Progenitor cell of endocrine pancreas (in vitro differentiated cells): ENCODE measurements at regions not wholly inside any gene's neighbourhood (a gene's known extent, or its start where the extent isn't known, plus 50 kb on each side); places are given as distances from the start of the nearest gene placed in this dataset.
"Not testable (repeated sequence)": the region's sequence is repeated elsewhere in the genome, so short reads cannot be mapped to it uniquely, and the experiment has no call there.

ENCODE experiments used
- DNase-seq: peaks from one replicate; pipeline ENCODE4 v3.0.0; 2021; ENCODE audit warnings: low spot score; ENCODE audit not compliant: unreplicated experiment
- H3K27ac Mint-ChIP-seq: 2 replicates; pipeline ENCODE4 v1.8.0; 2021; ENCODE audit warnings: mild to moderate bottlenecking, moderate library complexity, mixed read lengths
- H3K27me3 Mint-ChIP-seq: 2 replicates; pipeline ENCODE4 v1.8.0; 2021; ENCODE audit warnings: mixed read lengths
- H3K36me3 Mint-ChIP-seq: 2 replicates; pipeline ENCODE4 v1.8.0; 2022; ENCODE audit warnings: mixed read lengths; ENCODE audit not compliant: insufficient read depth
- H3K4me1 Mint-ChIP-seq: 2 replicates; pipeline ENCODE4 v1.8.0; 2021; ENCODE audit warnings: low read depth, mixed read lengths
- H3K4me3 Mint-ChIP-seq: 2 replicates; pipeline ENCODE4 v1.8.0; 2021; ENCODE audit warnings: low read depth, mild to moderate bottlenecking, moderate library complexity, mixed read lengths
- H3K9me3 Mint-ChIP-seq: 2 replicates; pipeline ENCODE4 v1.8.0; 2021; ENCODE audit warnings: low read depth, mixed read lengths
- TF ChIP-seq, protein P1 (sequence below): fragments of 200-600 bp; sonication (generic); IDR thresholded peaks from one replicate; pipeline ENCODE4 v1.5.0; 2021; ENCODE audit warnings: antibody characterized with exemption, mild to moderate bottlenecking; ENCODE audit not compliant: unreplicated experiment

DNA sequence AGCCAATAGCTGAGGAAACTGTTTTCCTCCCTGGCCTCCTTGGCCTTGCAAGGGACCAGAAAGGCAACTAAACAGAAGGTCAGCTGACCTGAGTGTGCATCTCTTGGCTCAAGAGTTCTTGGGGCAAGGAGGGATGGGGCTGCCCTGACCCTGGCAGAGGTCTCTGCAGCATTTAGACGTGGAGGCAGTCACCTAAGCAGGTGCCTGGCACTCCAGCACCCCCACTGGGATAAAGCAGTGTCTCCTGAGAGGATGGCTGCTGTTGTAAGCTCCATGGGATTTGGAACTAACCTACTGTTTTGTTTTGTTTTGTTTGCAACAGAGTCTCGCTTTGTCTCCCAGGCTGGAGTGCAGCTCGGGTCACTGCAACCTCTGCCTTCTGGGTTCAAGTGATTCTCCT is 185.2 kb downstream of the TBC1D2B start:
- H3K36me3 Mint-ChIP-seq = no peaks in the 10 kb centered on the region
- no peaks in the 10 kb centered on the region for H3K9me3 Mint-ChIP-seq
- H3K27ac Mint-ChIP-seq = no peak overlapping the region
- peaks cover 11% of the 10 kb centered on the region for H3K27me3 Mint-ChIP-seq
- DNase-seq = no peak
- no peaks in the 10 kb centered on the region for H3K4me1 Mint-ChIP-seq
- TF ChIP-seq, protein P1, sequence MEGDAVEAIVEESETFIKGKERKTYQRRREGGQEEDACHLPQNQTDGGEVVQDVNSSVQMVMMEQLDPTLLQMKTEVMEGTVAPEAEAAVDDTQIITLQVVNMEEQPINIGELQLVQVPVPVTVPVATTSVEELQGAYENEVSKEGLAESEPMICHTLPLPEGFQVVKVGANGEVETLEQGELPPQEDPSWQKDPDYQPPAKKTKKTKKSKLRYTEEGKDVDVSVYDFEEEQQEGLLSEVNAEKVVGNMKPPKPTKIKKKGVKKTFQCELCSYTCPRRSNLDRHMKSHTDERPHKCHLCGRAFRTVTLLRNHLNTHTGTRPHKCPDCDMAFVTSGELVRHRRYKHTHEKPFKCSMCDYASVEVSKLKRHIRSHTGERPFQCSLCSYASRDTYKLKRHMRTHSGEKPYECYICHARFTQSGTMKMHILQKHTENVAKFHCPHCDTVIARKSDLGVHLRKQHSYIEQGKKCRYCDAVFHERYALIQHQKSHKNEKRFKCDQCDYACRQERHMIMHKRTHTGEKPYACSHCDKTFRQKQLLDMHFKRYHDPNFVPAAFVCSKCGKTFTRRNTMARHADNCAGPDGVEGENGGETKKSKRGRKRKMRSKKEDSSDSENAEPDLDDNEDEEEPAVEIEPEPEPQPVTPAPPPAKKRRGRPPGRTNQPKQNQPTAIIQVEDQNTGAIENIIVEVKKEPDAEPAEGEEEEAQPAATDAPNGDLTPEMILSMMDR = no peak
- H3K4me3 Mint-ChIP-seq = no peak overlapping the region

DNA sequence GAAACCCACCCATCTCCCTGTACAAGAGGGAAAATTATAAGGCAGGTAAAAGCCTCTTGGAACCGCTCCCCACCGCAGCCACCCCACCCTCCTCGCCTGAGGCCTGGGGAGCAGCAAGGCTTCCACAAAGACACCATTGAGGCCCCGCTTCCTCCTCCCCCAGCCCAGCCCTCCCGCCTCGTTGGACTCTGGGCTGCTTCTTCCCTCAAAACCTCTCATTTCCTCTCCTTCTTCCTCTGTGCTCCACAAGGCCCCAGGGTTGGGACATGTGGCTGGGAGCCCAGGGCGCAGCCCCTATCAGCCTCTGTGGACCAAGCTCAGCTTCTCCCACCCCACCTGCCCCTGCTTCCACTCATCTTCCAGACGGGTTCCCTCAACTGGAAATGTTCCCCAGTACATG is 185.6 kb downstream of the TBC1D2B start:
- not testable (repeated sequence) for H3K9me3 Mint-ChIP-seq, H3K36me3 Mint-ChIP-seq, H3K4me3 Mint-ChIP-seq, H3K27ac Mint-ChIP-seq, DNase-seq, H3K4me1 Mint-ChIP-seq
- peaks cover 11% of the 10 kb centered on the region for H3K27me3 Mint-ChIP-seq

DNA sequence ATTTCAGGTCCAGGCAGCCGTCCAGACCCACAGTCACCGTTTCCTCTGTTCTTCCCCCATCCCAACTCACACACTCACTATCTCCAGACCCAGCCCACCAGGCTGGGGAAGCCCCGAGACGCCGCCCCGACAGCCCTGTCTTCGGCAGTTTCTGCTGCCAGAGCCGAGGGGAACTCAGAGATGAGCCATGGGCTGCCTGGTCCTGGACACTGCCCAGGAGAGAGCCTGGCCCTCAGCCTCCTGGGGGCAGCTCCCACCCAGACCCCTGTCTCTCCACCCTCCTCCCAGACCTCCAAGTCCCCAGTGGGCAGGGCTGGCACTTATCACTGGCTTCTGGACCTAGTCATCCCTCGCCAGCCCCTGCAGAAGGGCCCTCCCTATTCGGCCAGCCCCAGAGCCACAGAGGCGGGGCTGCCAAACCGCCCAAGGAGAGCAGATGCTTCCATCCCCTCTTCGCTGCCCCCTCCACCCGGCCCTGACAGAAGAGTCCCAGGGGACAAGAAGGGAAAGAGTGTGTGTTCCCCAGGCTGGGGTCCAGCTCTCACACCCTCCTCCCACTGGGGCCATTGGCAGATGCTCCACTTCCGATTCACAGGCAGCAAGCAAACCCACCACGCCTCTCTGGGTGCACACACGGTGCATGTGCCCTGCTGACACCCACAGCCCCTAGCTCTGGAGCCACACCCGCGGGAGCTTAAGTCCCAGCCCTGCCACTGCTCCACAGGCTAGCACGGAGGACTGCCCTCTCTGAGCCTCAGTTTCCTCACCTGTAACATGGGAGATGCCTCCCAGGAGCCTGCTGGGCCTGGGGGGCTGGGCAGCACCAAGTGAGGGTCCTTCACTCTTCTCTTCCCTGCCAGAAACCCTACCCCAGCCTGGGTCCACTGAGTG is 186.4 kb downstream of the TBC1D2B start:
- H3K4me3 Mint-ChIP-seq, DNase-seq, H3K4me1 Mint-ChIP-seq, H3K9me3 Mint-ChIP-seq, H3K27ac Mint-ChIP-seq, H3K36me3 Mint-ChIP-seq: not testable (repeated sequence)
- H3K27me3 Mint-ChIP-seq = peaks cover 11% of the 10 kb centered on the region

DNA sequence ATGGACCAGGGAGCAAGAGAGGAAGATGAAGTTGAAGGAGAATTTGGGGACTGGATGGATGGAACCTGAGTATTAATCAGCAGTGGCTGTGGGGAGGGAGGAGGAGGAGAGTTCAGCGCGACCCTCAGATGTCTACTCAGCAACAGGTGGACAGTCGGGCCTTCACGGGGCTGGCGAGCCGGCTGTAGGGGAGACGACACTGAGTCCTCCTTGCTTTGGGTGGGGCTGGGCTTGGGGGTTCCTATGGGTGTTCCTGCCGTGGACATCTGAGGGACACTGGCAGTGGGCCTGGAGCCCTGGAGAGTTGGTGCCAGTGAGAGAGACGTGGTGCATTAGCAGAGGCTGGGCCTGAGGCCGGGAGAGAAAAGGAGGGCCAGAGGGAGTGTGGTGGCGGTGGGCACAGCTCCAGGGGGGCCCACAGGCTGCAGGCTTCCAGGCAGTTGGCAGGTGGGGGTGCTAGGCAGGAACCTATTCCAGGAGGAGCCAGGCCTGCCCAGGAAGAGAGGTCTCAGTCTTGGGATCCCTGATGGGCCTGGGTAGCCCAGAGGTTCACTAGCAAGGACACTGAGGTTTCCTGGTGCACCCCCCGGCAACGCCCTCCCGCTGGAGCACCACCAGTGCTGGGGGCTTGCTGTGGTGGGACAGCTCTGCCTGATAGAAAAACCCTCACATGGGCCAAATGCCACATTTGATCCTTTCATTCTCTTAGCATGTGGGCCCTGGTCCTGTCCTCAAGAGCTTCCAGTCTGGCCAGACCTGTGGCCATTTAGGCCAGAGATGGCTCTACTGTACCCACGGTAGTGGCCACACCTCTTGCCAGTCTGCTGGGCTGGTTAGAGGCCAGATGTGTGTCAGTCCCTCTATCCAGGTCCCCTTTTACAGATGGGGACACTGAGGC is 187.4 kb downstream of the TBC1D2B start:
- H3K27me3 Mint-ChIP-seq, H3K9me3 Mint-ChIP-seq, H3K36me3 Mint-ChIP-seq, H3K4me3 Mint-ChIP-seq, DNase-seq, H3K4me1 Mint-ChIP-seq, H3K27ac Mint-ChIP-seq: not testable (repeated sequence)

DNA sequence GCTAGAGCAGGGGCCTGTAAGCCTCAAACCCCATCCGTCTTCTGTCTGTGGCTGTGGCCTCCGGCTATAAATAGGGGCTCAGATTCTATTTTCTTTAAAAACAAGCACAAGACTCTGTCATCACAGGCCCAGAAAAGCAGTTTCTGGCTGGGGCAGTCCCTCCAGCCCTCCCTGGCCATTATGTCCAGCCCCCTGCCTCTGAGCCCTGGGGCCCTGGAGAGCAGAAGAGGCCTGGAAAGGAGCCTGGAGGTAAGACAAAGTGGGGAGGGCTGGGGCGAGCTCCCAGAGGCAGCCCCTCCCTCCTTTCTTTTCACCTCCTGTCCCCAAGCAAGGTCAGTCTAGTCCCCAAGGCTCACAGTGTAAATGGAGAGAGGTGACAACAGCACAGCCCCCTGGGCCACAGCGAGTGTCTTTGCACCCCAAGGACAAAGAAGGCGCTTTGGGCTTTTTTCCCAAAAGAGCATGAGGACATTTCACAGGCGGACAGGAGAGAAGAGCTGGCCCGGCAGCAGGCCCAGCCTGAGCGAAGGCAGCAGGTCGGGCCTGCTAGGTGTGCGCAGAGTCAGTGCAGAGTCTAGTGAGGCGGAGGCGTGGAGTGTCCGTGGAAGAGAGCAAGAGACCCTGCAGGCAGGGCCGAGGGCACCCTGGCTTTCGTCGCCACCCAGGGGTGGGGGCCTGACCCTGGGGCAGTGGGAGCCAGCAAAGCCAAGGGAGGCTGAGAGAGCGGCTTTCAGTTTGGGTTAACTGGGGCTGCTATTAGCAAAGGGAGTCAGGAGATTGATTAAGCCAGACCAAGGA is 188.3 kb downstream of the TBC1D2B start:
- Mint-ChIP-seq H3K4me1 (no peaks in the 10 kb centered on the region), H3K27ac (no peak overlapping the region), H3K9me3 (no peaks in the 10 kb centered on the region), H3K4me3 (no peak overlapping the region), H3K36me3 (no peaks in the 10 kb centered on the region), H3K27me3 (peaks cover 6% of the 10 kb centered on the region)
- no peak for DNase-seq
- TF ChIP-seq, protein P1 = no peak

DNA sequence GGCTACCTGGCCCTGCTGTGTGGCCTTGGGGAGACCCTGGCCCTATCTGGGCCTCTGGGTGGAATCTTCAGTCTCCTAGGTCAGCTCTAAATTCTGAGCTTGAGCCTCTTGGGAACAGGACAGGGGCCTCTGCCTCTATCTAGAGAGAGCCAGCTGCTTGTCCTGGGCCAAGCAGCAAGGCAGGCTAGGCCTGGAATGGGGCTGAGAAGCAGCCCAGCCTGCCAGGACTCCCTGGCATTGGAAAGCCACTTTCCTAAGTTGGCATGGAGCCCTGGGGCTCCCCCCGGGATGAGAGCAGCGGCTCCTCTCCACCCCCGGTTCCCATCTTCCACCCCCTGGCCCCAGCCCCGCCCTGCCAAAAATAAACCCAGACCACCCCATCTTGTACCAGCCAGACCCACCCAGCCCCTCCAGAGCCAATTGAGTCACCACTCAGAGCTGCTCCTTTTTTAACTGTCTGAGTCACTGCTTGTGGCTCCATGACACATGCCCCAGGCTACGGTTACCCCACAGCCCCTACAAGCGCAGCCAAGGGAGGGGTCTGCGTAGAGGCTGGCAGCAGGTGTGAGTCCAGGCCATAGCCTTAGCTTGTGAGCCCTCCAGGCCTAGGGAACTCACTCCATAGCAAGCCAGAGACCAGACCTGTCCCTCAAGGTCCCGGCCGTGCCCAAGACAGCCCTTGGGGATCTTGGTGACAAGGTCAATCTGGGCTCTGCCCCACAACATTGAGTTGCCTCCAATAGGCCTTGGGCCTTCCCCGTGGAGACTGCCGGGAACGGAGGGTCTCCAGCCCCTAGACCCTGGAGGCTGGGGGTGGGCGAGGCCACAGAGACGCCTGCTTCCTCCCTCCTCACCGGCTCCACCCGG is 189.7 kb downstream of the TBC1D2B start:
- H3K9me3 Mint-ChIP-seq, H3K36me3 Mint-ChIP-seq, DNase-seq, H3K27me3 Mint-ChIP-seq, H3K4me3 Mint-ChIP-seq, H3K4me1 Mint-ChIP-seq, H3K27ac Mint-ChIP-seq: not testable (repeated sequence)
